ENCODE measurements at regions not wholly inside any gene's neighbourhood (a gene's known extent, or its start where the extent isn't known, plus 50 kb on each side); places are given as distances from the start of the nearest gene placed in this dataset.

DNA sequence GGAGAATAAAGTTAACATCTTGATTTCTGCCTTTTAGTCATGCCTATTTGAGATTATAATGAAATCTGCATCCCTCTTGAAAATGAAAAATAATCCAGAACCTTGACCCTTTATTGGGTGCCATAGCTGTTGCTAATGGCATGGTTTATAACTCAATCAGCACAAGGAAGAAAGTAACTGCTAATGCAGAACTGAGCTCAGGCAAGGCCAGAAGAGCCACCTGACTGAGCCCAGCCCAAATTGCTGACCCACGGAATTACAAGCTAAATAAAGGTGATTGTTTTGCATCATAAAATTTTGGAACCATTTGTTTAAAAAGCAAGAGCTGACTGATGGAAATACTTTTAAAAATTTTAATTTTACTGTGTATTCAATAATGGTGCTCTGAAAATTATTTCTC is 76.4 kb upstream of the TBL1X start:
- TF ChIP-seq, protein P1, sequence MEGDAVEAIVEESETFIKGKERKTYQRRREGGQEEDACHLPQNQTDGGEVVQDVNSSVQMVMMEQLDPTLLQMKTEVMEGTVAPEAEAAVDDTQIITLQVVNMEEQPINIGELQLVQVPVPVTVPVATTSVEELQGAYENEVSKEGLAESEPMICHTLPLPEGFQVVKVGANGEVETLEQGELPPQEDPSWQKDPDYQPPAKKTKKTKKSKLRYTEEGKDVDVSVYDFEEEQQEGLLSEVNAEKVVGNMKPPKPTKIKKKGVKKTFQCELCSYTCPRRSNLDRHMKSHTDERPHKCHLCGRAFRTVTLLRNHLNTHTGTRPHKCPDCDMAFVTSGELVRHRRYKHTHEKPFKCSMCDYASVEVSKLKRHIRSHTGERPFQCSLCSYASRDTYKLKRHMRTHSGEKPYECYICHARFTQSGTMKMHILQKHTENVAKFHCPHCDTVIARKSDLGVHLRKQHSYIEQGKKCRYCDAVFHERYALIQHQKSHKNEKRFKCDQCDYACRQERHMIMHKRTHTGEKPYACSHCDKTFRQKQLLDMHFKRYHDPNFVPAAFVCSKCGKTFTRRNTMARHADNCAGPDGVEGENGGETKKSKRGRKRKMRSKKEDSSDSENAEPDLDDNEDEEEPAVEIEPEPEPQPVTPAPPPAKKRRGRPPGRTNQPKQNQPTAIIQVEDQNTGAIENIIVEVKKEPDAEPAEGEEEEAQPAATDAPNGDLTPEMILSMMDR (IDR thresholded peaks at IDR 0.05), result no peak
- TF ChIP-seq POLR2A (IDR thresholded peaks at IDR 0.05), result no peak
